Hepatocyte (in vitro differentiated cells): ENCODE measurements at regions not wholly inside any gene's neighbourhood (a gene's known extent, or its start where the extent isn't known, plus 50 kb on each side); places are given as distances from the start of the nearest gene placed in this dataset.

ENCODE experiments used
- EZH2 ChIP-seq: fragments of 200-600 bp; sonication (generic); IDR thresholded peaks from 2 replicates; pipeline ENCODE4 v1.6.1; 2016; ENCODE audit warnings: antibody characterized with exemption, mild to moderate bottlenecking, borderline replicate concordance
- EZH2phosphoT487 ChIP-seq: fragments of 200-600 bp; sonication (generic); IDR thresholded peaks from one replicate; pipeline ENCODE4 v1.6.1; 2018; ENCODE audit warnings: antibody characterized with exemption, mild to moderate bottlenecking, low read depth, moderate library complexity; ENCODE audit not compliant: unreplicated experiment, severe bottlenecking

DNA sequence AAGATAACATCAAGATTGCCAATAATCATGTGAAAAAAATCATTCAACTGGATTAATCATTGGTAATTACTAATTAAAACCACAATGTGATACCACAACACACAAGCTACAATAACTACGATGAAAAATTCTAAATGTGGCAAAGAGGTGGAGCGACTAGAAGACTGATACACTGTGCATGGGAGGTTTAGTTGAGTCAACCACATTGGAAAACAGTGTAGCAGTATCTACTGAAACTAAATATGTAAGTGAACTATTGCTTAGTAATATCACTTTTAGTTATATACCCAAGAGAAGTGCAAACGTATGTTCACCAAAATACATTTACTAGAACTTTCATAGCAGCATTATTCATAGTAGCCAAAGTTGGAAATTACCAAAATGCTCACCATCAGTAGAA lies 359.9 kb downstream of the ETS1 start:
- TF ChIP-seq EZH2 (no peak), EZH2phosphoT487 (no peak)
